ENCODE measurements at regions not wholly inside any gene's neighbourhood (a gene's known extent, or its start where the extent isn't known, plus 50 kb on each side); places are given as distances from the start of the nearest gene placed in this dataset.

GRCh38 chr18:28666216-28666615, 489.3 kb upstream of the CDH2 start:
- in situ Hi-C loops (cut with HindIII; ENCODE audit: low pct_ligation_motif_present, low pct_unique_long_range_greater_than_20kb, low sequenced_read_pairs): no loop called here
- no peak for DNase-seq

- no peak for DNase-seq
- in situ Hi-C loops (cut with HindIII; ENCODE audit: low pct_ligation_motif_present, low pct_unique_long_range_greater_than_20kb, low sequenced_read_pairs): no loop called here
Observed at GRCh38 chr18:28657961-28658360, 481.0 kb upstream of the CDH2 start.

- in situ Hi-C loops (cut with HindIII; ENCODE audit: low pct_ligation_motif_present, low pct_unique_long_range_greater_than_20kb, low sequenced_read_pairs): no loop called here
- DNase-seq: no peak
Observed at GRCh38 chr18:28652654-28653053, 475.7 kb upstream of the CDH2 start.

GRCh38 chr18:28651298-28651697, 474.4 kb upstream of the CDH2 start:
- in situ Hi-C loops (cut with HindIII; ENCODE audit: low pct_ligation_motif_present, low pct_unique_long_range_greater_than_20kb, low sequenced_read_pairs): no loop called here
- DNase-seq: no peak

- in situ Hi-C loops (cut with HindIII; ENCODE audit: low pct_ligation_motif_present, low pct_unique_long_range_greater_than_20kb, low sequenced_read_pairs): no loop called here
- DNase-seq: no peak
Observed at GRCh38 chr18:28650860-28651259, 473.9 kb upstream of the CDH2 start.

GRCh38 chr18:28647961-28648360, 471.0 kb upstream of the CDH2 start:
- in situ Hi-C loops (cut with HindIII; ENCODE audit: low pct_ligation_motif_present, low pct_unique_long_range_greater_than_20kb, low sequenced_read_pairs): no loop called here
- no peak for DNase-seq

GRCh38 chr18:28637897-28638296, 461.0 kb upstream of the CDH2 start:
- DNase-seq: no peak
- in situ Hi-C loops (cut with HindIII; ENCODE audit: low pct_ligation_motif_present, low pct_unique_long_range_greater_than_20kb, low sequenced_read_pairs): no loop called here

- in situ Hi-C loops (cut with HindIII; ENCODE audit: low pct_ligation_motif_present, low pct_unique_long_range_greater_than_20kb, low sequenced_read_pairs): no loop called here
- DNase-seq: no peak
Observed at GRCh38 chr18:28635530-28635929, 458.6 kb upstream of the CDH2 start.

GRCh38 chr18:28626756-28627155, 449.8 kb upstream of the CDH2 start:
- DNase-seq: no peak
- in situ Hi-C loops (cut with HindIII; ENCODE audit: low pct_ligation_motif_present, low pct_unique_long_range_greater_than_20kb, low sequenced_read_pairs): no loop called here

- in situ Hi-C loops (cut with HindIII; ENCODE audit: low pct_ligation_motif_present, low pct_unique_long_range_greater_than_20kb, low sequenced_read_pairs): no loop called here
- DNase-seq: no peak
Observed at GRCh38 chr18:28607991-28608390, 431.1 kb upstream of the CDH2 start.

- in situ Hi-C loops (cut with HindIII; ENCODE audit: low pct_ligation_motif_present, low pct_unique_long_range_greater_than_20kb, low sequenced_read_pairs): no loop called here
- DNase-seq: no peak
Observed at GRCh38 chr18:28606686-28607085, 429.8 kb upstream of the CDH2 start.

- in situ Hi-C loops (cut with HindIII; ENCODE audit: low pct_ligation_motif_present, low pct_unique_long_range_greater_than_20kb, low sequenced_read_pairs): no loop called here
- no peak for DNase-seq
Observed at GRCh38 chr18:28602391-28602790, 425.5 kb upstream of the CDH2 start.

- no peak for DNase-seq
- in situ Hi-C loops (cut with HindIII; ENCODE audit: low pct_ligation_motif_present, low pct_unique_long_range_greater_than_20kb, low sequenced_read_pairs): no loop called here
Observed at GRCh38 chr18:28594034-28594433, 417.1 kb upstream of the CDH2 start.

GRCh38 chr18:28588884-28589549, 412.1 kb upstream of the CDH2 start:
- no peak for DNase-seq
- in situ Hi-C loops (cut with HindIII; ENCODE audit: low pct_ligation_motif_present, low pct_unique_long_range_greater_than_20kb, low sequenced_read_pairs): no loop called here

- in situ Hi-C loops (cut with HindIII; ENCODE audit: low pct_ligation_motif_present, low pct_unique_long_range_greater_than_20kb, low sequenced_read_pairs): no loop called here
Observed at GRCh38 chr18:28584731-28585130, 407.8 kb upstream of the CDH2 start.

GRCh38 chr18:28582724-28583123, 405.8 kb upstream of the CDH2 start:
- no peak for DNase-seq
- in situ Hi-C loops (cut with HindIII; ENCODE audit: low pct_ligation_motif_present, low pct_unique_long_range_greater_than_20kb, low sequenced_read_pairs): no loop called here

More at GRCh38 chr18:28584731-28585130, 407.8 kb upstream of the CDH2 start:
- no peak for DNase-seq

- in situ Hi-C loops (cut with HindIII; ENCODE audit: low pct_ligation_motif_present, low pct_unique_long_range_greater_than_20kb, low sequenced_read_pairs): no loop called here
Observed at GRCh38 chr18:28581521-28582071, 404.7 kb upstream of the CDH2 start.

GRCh38 chr18:28576941-28577340, 400.0 kb upstream of the CDH2 start:
- no peak for DNase-seq
- in situ Hi-C loops (cut with HindIII; ENCODE audit: low pct_ligation_motif_present, low pct_unique_long_range_greater_than_20kb, low sequenced_read_pairs): no loop called here

More at GRCh38 chr18:28581521-28582071, 404.7 kb upstream of the CDH2 start:
- DNase-seq: no peak

- DNase-seq: no peak
- in situ Hi-C loops (cut with HindIII; ENCODE audit: low pct_ligation_motif_present, low pct_unique_long_range_greater_than_20kb, low sequenced_read_pairs): no loop called here
Observed at GRCh38 chr18:28575123-28575522, 398.2 kb upstream of the CDH2 start.

GRCh38 chr18:28574175-28574574, 397.2 kb upstream of the CDH2 start:
- DNase-seq: no peak
- in situ Hi-C loops (cut with HindIII; ENCODE audit: low pct_ligation_motif_present, low pct_unique_long_range_greater_than_20kb, low sequenced_read_pairs): no loop called here

Measured in ACHN (cell line).